DMS153 treated with DMSO at 0.1 percent for 48 hours (cell line): ENCODE measurements at regions not wholly inside any gene's neighbourhood (a gene's known extent, or its start where the extent isn't known, plus 50 kb on each side); places are given as distances from the start of the nearest gene placed in this dataset.

Experiments used
- DNase-seq: peaks from one replicate; lab custom pipeline; 2025; ENCODE audit not compliant: unreplicated experiment; lab: John Stamatoyannopoulos, UW

- no peak for DNase-seq
These were observed 220.0 kb downstream of the CMPK2 start for GRCh38 chr2:6645672-6646071.

GRCh38 chr2:6647046-6647445, 218.7 kb downstream of the CMPK2 start:
- no peak for DNase-seq

GRCh38 chr2:6648596-6649247, 217.0 kb downstream of the CMPK2 start:
- DNase-seq = no peak

- DNase-seq = no peak
These were observed 215.4 kb downstream of the CMPK2 start for GRCh38 chr2:6650311-6650710.

- DNase-seq = no peak
These were observed 213.5 kb downstream of the CMPK2 start for GRCh38 chr2:6652251-6652650.

GRCh38 chr2:6653281-6653750, 212.4 kb downstream of the CMPK2 start:
- no peak for DNase-seq

- peak; percentile 7 for DNase-seq
These were observed 211.4 kb downstream of the CMPK2 start for GRCh38 chr2:6654279-6654678.

GRCh38 chr2:6656633-6657032, 209.1 kb downstream of the CMPK2 start:
- no peak for DNase-seq

GRCh38 chr2:6657136-6657535, 208.6 kb downstream of the CMPK2 start:
- no peak for DNase-seq

GRCh38 chr2:6657855-6658254, 207.9 kb downstream of the CMPK2 start:
- no peak for DNase-seq

GRCh38 chr2:6664332-6665061, 201.2 kb downstream of the CMPK2 start:
- no peak for DNase-seq

GRCh38 chr2:6665093-6666045, 200.3 kb downstream of the CMPK2 start:
- DNase-seq = no peak

GRCh38 chr2:6667326-6667725, 198.4 kb downstream of the CMPK2 start:
- DNase-seq = no peak

GRCh38 chr2:6671913-6672312, 193.8 kb downstream of the CMPK2 start:
- DNase-seq = no peak

GRCh38 chr2:6674381-6674780, 191.3 kb downstream of the CMPK2 start:
- no peak for DNase-seq

GRCh38 chr2:6675791-6676190, 189.9 kb downstream of the CMPK2 start:
- no peak for DNase-seq

- DNase-seq = no peak
These were observed 189.5 kb downstream of the CMPK2 start for GRCh38 chr2:6676241-6676640.

- no peak for DNase-seq
These were observed 188.9 kb downstream of the CMPK2 start for GRCh38 chr2:6676776-6677175.

- no peak for DNase-seq
These were observed 186.2 kb downstream of the CMPK2 start for GRCh38 chr2:6679471-6679870.

GRCh38 chr2:6683516-6683915, 182.2 kb downstream of the CMPK2 start:
- no peak for DNase-seq

- DNase-seq = no peak
These were observed 180.3 kb downstream of the CMPK2 start for GRCh38 chr2:6685447-6685846.

- DNase-seq = no peak
These were observed 173.7 kb downstream of the CMPK2 start for GRCh38 chr2:6692056-6692455.
